Keratinocyte (primary cell): ENCODE measurements at regions not wholly inside any gene's neighbourhood (a gene's known extent, or its start where the extent isn't known, plus 50 kb on each side); places are given as distances from the start of the nearest gene placed in this dataset.
"Not testable (repeated sequence)": the region's sequence is repeated elsewhere in the genome, so short reads cannot be mapped to it uniquely, and the experiment has no call there.

Source experiments
- DNase-seq: peaks from one replicate; pipeline ENCODE4 v3.0.0-alpha.2; 2011; ENCODE audit warnings: low read depth, missing footprints, low spot score
- FAIRE-seq: peaks from 2 replicates; lab custom pipeline; 2011; peaks lifted over from hg19 to GRCh38; lab: Jason Lieb, UNC
- H2AFZ ChIP-seq: 2 replicates; pipeline ENCODE4 v1.6.0; 2012; ENCODE audit warnings: low read length, control low read depth, inconsistent platforms; ENCODE audit not compliant: control insufficient read depth
- H3K27ac ChIP-seq: 2 replicates; pipeline ENCODE4 v1.5.1; 2011; ENCODE audit warnings: low read length; ENCODE audit not compliant: control insufficient read depth, insufficient read depth
- H3K27me3 ChIP-seq: 3 replicates; pipeline ENCODE4 v1.6.0; 2011; ENCODE audit warnings: low read length; ENCODE audit not compliant: control insufficient read depth, insufficient read depth; ENCODE audit errors: extremely low read depth
- H3K36me3 ChIP-seq, 2 experiments: 2 replicates in 1 of 2; 3 replicates in 1 of 2; pipeline ENCODE4 v1.5.1; 2011; ENCODE audit warnings: low read length in 2 of 2, mild to moderate bottlenecking in 1 of 2; ENCODE audit not compliant: control insufficient read depth in 2 of 2, insufficient read depth in 2 of 2; ENCODE audit errors: extremely low read depth in 1 of 2
- H3K4me1 ChIP-seq: 3 replicates; pipeline ENCODE4 v1.5.1; 2011; ENCODE audit warnings: low read length; ENCODE audit not compliant: control insufficient read depth, insufficient read depth; ENCODE audit errors: extremely low read depth
- H3K4me2 ChIP-seq: 3 replicates; pipeline ENCODE4 v1.6.0; 2011; ENCODE audit warnings: low read depth, low read length; ENCODE audit not compliant: control insufficient read depth, insufficient read depth; ENCODE audit errors: extremely low read depth
- H3K4me3 ChIP-seq, 3 experiments: fragments of 200-600 bp in 1 of 3; sonication (generic) in 1 of 3; 2 replicates in 2 of 3; 3 replicates in 1 of 3; pipeline ENCODE4 v1.5.1; 2011 to 2016; ENCODE audit warnings: low read length in 3 of 3, mild to moderate bottlenecking in 3 of 3, control low read depth in 2 of 3, inconsistent platforms in 1 of 3, low read depth in 1 of 3, mixed read lengths in 1 of 3, mixed run types in 1 of 3, moderate library complexity in 1 of 3; ENCODE audit not compliant: control insufficient read depth in 2 of 3, insufficient read depth in 2 of 3; ENCODE audit errors: extremely low read depth in 1 of 3
- H3K79me2 ChIP-seq: 2 replicates; pipeline ENCODE4 v1.6.0; 2012; ENCODE audit warnings: low read length; ENCODE audit not compliant: control insufficient read depth, insufficient read depth
- H3K9ac ChIP-seq: 3 replicates; pipeline ENCODE4 v1.6.0; 2011; ENCODE audit warnings: low read length; ENCODE audit not compliant: control insufficient read depth, insufficient read depth; ENCODE audit errors: extremely low read depth
- H3K9me1 ChIP-seq: 3 replicates; pipeline ENCODE4 v1.6.0; 2011; ENCODE audit warnings: low read length; ENCODE audit not compliant: control insufficient read depth, insufficient read depth; ENCODE audit errors: extremely low read depth
- H3K9me3 ChIP-seq: 2 replicates; pipeline ENCODE4 v1.5.1; 2012; ENCODE audit warnings: low read depth, low read length; ENCODE audit not compliant: control insufficient read depth
- H4K20me1 ChIP-seq: 3 replicates; pipeline ENCODE4 v1.6.0; 2011; ENCODE audit warnings: low read length; ENCODE audit not compliant: control insufficient read depth, insufficient read depth; ENCODE audit errors: extremely low read depth
- CTCF ChIP-seq, 3 experiments: IDR thresholded peaks in 1 of 3; conservative IDR thresholded peaks in 1 of 3; optimal IDR thresholded peaks in 1 of 3; 2 replicates in 2 of 3; 3 replicates in 1 of 3; pipeline versions ENCODE3 to v1.5.1; 2011; ENCODE audit warnings: low read length in 3 of 3, mild to moderate bottlenecking in 3 of 3, moderate library complexity in 2 of 3, control low read depth in 1 of 3, inconsistent platforms in 1 of 3; ENCODE audit not compliant: insufficient read depth in 2 of 3; ENCODE audit errors: extremely low read depth in 1 of 3
- EZH2 ChIP-seq: IDR thresholded peaks from one replicate; pipeline ENCODE4 v1.6.1; 2012; ENCODE audit warnings: inconsistent platforms, mild to moderate bottlenecking, low read length, moderate library complexity
- dilution Hi-C: fragments of 300-500 bp; cut with MboI; formaldehyde crosslinking; loops from one replicate; pipeline ENCODE4 v1.7.0; 2020; ENCODE audit warnings: low sequenced_read_pairs; ENCODE audit not compliant: extremely low pct_ligation_motif_present

GRCh38 chr5:1955586-1955985, 72.9 kb upstream of the IRX4 start:
- H3K4me3 ChIP-seq = no peak overlapping the region
- FAIRE-seq = no peak
- H4K20me1 ChIP-seq = no peaks in the 10 kb centered on the region
- peaks cover 5% of the 10 kb centered on the region for H3K9me3 ChIP-seq
- no peak overlapping the region for H3K4me2 ChIP-seq
- no peaks in the 10 kb centered on the region for H3K9me1 ChIP-seq
- H2AFZ ChIP-seq = no peak overlapping the region
- TF ChIP-seq CTCF (optimal IDR thresholded peaks at IDR 0.05 in 1 of 3, IDR thresholded peaks at IDR 0.05 in 1 of 3, conservative IDR thresholded peaks at IDR 0.05 in 1 of 3; ENCODE audit: extremely low read depth in 1 of 3, insufficient read depth in 2 of 3, low read length in 3 of 3) (no peak), EZH2 (no peak)
- H3K9ac ChIP-seq = no peak overlapping the region
- no peaks in the 10 kb centered on the region for H3K79me2 ChIP-seq
- H3K27me3 ChIP-seq = no peaks in the 10 kb centered on the region
- H3K4me1 ChIP-seq = no peaks in the 10 kb centered on the region
- dilution Hi-C loops = no loop called here
- peaks cover 0 to 4% of the 10 kb centered on the region in 2 experiments for H3K36me3 ChIP-seq
- no peak overlapping the region for H3K27ac ChIP-seq
- no peak for DNase-seq

GRCh38 chr5:1953710-1954109, 71.0 kb upstream of the IRX4 start:
- H3K4me2 ChIP-seq, H3K27me3 ChIP-seq, DNase-seq, H3K9me3 ChIP-seq, H3K27ac ChIP-seq, FAIRE-seq, H4K20me1 ChIP-seq, H3K36me3 ChIP-seq, H3K9ac ChIP-seq, H3K4me3 ChIP-seq, H3K9me1 ChIP-seq, H3K79me2 ChIP-seq, H2AFZ ChIP-seq, dilution Hi-C loops: not testable (repeated sequence)
- peaks cover 11% of the 10 kb centered on the region for H3K4me1 ChIP-seq

GRCh38 chr5:1952444-1953099, 69.8 kb upstream of the IRX4 start:
- Histone ChIP-seq H3K27ac (no peak overlapping the region), H3K79me2 (no peaks in the 10 kb centered on the region), H3K4me3 (no peak overlapping the region), H3K9me1 (no peaks in the 10 kb centered on the region), H3K9ac (no peak overlapping the region), H3K4me1 (peaks cover 20% of the 10 kb centered on the region), H3K4me2 (no peak overlapping the region), H3K27me3 (no peaks in the 10 kb centered on the region), H2AFZ (no peak overlapping the region), H3K36me3 (no peaks in the 10 kb centered on the region), H4K20me1 (no peaks in the 10 kb centered on the region), H3K9me3 (peaks cover 5% of the 10 kb centered on the region)
- FAIRE-seq (no peak), DNase-seq (no peak)
- TF ChIP-seq CTCF (optimal IDR thresholded peaks at IDR 0.05 in 1 of 3, IDR thresholded peaks at IDR 0.05 in 1 of 3, conservative IDR thresholded peaks at IDR 0.05 in 1 of 3; ENCODE audit: extremely low read depth in 1 of 3, insufficient read depth in 2 of 3, low read length in 3 of 3) (no peak), EZH2 (no peak)
- dilution Hi-C loops = no loop called here
